ENCODE measurements at regions not wholly inside any gene's neighbourhood (a gene's known extent, or its start where the extent isn't known, plus 50 kb on each side); places are given as distances from the start of the nearest gene placed in this dataset.

GRCh38 chr6:132244744-132245143, 156.5 kb downstream of the MOXD1 start:
- no peak for DNase-seq (ENCODE audit: low spot score)

DNA sequence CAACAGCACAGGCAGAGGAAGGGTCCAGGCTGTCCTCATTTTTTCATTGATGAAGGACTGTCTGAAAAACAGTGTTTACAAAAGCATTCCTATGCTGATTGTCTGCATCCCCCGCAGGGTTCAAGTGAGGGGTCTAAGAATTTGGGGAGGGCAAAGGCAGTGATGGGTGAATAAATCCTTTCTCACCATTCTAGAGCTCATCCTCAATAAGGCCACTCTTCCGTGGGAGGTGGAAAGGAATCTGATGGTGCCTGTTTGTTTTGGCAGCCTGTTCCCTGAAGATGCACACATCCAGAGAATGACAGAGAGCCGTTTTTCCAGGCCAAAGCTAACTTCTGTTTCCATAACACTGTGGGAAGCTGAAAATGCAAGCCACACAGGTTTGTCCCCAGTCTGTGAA, 164.5 kb downstream of the MOXD1 start:
- DNase-seq (ENCODE audit: low spot score), result no peak

DNA sequence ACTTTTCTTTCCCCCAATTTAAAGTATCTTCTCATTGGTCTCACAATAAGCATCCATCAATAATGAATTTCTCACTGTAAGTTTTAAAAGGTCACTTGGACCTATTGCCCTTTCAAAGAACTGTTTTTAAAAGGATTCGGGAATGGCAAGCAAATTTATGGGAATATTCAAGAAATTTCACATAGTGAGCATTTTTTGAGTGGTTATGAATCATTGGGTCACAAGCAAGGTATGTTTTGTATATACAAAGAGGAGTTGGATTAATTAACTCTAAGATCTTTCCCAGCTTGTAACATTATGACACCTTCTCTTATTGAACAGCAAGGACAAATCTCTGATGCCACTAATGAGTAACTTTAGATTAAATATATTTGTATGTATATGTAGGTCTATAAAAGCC, 165.0 kb downstream of the MOXD1 start:
- no peak for DNase-seq (ENCODE audit: low spot score)

DNA sequence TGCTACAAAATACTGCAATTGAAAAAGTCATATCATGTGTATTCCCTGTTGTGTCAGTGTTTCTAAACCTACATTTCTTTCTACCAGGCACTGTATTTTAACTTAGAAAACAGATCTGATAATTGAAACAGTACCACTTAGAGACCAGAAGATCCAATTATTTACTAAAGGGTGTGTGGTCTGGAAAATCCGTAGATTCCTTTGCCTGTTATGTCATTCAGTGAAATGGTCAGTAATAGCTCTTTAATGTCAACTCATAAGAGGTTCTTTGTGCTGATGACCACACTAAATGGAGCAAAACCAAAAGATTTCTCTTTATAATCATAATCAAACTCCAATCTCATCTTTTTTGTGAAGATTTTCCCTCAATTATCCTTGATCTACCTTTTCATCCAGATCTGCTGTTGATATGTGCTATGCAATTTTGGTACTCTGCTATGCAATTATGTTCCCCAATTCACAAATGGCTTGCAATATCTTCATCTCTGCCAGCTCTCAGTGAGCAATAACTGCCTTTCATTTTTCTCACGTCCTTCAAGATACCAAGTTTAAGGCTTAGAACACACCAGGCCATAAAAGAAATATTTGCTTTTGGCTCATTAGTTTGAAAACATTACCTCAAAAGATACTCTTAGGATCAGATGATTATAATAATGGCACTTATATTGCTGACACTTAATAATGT, 165.5 kb downstream of the MOXD1 start:
- peak; percentile 11 for DNase-seq (ENCODE audit: low spot score)

GRCh38 chr6:132234356-132234755, 166.9 kb downstream of the MOXD1 start:
- no peak for DNase-seq (ENCODE audit: low spot score)

- DNase-seq (ENCODE audit: low spot score), result peak; percentile 15
Measured at GRCh38 chr6:132231121-132231884, 170.0 kb downstream of the MOXD1 start.

DNA sequence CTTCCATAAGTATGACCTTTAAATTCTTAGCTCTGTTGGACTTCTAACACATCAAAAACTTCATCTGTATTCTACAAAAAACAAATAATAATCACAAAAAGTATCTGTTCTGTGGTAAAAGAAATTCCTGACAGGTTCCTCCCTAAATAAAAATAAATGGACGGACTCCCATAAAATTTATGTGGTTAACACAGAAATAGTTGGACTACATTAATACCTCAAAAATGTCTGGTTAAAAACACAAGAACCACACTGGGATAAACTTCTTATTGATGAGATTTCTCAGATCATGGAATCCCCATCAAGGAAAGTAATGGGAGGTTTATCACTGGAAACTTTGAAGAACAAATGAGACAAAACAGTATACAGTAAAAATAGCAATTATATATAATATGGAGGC, 172.4 kb downstream of the MOXD1 start:
- no peak for DNase-seq (ENCODE audit: low spot score)

- DNase-seq (ENCODE audit: low spot score), result no peak
Measured at GRCh38 chr6:132227904-132228303, 173.4 kb downstream of the MOXD1 start.

DNA sequence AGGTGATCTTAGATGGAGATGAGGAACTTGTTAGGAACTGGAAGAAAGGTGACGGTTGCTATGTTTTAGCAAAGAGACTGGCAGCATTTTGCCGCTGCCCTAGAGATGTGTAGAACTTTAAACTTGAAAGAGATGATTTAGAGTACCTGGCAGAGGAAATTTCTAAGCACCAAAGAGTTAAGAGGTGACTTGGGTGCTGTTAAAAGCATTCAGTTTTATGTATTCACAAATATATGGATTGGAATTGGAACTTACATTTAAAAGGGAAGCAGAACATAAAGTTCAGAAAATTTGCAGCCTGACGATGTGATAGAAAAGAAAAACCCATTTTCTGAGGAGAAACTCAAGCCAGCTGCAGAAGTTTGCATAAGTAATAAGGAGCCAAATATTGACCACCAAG, 176.3 kb downstream of the MOXD1 start:
- no peak for DNase-seq (ENCODE audit: low spot score)

DNA sequence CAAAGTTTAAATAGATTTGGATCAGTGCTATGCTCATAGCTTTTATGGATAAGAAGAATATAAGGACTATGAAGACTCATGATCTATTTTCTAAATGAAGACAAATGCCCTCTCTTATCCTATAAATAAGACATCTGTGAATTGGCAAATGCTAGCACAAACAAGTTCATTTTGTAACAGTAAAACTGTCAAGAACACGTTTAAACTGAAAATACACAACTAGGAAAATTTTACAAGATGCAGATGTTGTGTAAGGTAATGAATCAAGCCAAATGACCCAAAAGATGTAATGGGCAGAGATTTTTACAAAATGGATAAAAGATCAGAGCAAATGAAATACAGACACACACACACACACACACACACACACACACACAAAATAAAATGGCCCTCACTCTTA, 180.5 kb downstream of the MOXD1 start:
- DNase-seq (ENCODE audit: low spot score), result no peak

DNA sequence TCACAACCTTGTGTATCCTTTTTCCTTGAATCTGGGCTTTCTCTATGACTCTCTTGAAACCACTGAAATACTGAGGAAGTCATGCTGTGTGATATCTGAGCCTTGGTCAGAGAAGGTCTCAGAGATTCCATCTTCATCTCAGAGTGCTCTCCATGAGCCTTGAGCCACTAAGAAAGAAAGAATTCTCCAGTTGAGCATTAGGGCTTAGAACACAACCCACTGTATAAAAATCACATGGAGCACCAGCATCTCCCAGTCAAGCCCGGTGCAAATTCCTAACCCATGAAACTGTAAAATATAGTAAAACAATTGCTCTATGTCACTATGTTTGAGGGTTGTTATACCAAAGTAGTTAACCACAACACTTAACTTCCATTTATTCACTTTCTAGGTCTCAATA, 181.4 kb downstream of the MOXD1 start:
- DNase-seq (ENCODE audit: low spot score), result no peak

DNA sequence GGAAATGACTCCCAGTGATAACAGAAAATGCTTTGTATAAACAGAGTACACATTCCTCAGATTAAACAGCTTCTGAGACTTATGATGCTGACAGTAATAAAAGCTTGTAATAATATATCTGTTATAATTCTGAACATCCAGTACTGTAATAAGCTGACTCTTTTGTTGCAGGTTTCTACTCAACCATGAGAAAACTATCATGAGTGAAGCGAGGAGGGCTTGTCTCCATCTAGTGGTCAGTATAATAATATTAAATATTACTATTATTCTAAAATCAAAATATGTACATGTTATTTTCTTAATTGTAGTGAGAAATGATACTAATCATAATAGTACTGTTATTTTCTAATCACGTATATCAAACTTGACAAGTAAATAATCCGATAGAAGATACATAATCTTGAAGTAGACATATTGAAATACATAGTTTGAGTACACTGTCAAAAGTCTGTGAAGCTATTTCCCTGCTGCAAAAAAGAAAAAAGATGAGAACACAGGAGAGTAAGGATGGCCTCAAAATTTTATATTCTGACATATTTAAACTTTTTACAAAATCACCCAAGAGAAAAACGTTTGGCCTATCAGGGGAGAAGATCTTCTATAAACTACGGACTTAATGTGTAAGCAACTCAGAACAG, 183.1 kb downstream of the MOXD1 start:
- no peak for DNase-seq (ENCODE audit: low spot score)

DNA sequence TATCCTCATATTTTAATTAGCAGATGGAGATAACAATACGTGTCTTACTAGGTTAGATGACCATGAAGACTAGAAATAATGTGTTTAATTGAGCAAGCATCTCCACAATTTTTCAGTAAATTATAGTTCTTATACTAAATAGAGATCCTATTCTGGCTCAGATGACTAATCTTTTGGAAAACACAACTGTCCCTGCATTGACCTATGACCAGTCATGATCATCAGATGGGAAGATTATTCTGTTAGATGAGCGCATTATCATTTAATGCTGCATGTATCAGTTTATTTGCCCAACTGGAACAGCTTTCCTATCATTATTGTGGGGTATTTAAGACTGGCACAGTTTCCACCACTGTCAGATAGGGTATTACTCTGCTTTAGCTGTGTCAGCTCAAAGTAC, 185.5 kb downstream of the MOXD1 start:
- DNase-seq (ENCODE audit: low spot score), result no peak

GRCh38 chr6:132214716-132215115, 186.6 kb downstream of the MOXD1 start:
- no peak for DNase-seq (ENCODE audit: low spot score)

DNA sequence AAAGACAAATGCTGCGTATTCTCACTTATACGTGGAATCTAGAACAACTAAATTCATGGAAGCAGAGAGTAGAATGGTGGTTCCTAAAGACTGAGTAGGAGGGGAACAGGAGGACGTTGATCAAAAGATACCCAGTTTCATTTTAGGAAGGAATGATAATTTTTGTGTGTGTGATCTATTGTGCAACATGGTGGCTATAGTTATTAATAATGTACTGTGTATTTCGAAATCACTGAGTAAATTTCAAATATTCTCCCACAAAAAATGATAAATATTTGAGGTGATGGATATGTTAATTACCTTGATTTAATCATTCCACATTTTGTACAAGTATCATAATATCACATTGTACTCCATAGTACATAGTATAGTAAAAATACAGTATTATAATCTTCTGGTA, 187.5 kb downstream of the MOXD1 start:
- DNase-seq (ENCODE audit: low spot score), result no peak

DNA sequence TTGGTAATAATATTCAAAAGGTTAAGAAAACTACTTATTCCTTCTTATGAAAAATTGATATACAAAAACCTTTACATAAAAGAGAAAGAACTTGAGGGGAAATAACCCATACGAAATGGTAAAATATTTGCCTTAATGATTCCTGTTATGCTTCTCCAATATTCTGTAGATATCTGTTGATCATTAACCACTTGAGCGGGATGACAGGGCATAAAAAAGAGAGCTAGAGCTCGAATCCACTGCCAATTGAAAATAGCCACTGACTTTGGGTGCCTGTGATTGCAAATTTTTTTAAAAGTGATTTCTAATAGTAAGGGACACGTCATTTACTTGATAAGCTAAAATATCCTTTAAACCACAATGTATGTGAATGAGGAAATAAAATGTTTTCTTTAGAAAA, 188.1 kb downstream of the MOXD1 start:
- DNase-seq (ENCODE audit: low spot score), result no peak

DNA sequence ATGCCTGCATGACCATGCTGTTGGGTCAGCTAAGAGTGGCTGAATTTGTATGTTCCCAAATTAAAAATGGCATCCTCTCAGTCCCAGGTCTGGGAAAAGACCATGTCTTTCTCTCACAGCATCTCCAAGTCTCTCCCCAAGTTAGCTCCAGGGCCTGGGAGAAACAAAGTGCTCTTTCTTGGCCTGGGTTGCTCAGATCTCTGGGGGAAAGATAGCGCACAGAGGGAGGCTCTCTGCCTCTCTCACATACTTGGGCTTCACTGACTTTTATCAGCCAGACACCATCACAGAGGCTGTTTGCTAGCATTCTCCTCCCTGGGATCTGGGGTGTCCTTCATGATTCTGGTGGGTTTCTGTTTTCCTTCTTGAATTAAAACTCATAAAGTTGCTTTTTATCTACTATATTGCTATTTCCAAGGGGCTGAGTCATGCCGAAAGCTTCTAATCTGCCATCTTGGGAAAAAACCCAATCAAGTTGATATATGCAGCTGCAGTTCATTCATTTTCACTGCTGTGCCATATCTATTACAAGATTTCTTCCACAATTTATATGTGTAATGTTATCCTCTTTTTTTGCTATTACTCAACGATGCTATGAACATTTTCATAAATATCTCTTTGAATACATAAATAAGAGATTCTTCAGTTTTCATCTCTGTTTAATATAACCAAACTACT, 190.2 kb downstream of the MOXD1 start:
- DNase-seq (ENCODE audit: low spot score), result no peak

DNA sequence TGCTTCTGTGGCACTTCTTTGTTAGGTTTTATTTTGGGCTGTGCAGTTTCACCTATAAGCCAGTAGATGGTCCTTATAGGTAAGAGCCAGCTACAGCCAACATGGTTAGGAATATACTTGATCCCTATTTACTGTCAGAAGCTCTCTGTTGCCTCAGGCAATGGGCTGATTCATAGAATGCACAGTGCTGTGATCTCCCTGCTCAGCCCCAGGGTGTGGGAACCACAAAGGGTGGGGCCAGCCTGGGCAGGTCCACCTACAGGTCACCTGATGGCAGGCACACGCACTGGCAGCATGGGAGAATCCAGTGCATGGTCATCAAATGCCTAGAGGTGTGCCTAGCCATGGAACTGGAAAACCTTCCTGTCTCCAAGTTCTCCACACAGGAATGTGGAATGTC, 191.9 kb downstream of the MOXD1 start:
- no peak for DNase-seq (ENCODE audit: low spot score)

DNA sequence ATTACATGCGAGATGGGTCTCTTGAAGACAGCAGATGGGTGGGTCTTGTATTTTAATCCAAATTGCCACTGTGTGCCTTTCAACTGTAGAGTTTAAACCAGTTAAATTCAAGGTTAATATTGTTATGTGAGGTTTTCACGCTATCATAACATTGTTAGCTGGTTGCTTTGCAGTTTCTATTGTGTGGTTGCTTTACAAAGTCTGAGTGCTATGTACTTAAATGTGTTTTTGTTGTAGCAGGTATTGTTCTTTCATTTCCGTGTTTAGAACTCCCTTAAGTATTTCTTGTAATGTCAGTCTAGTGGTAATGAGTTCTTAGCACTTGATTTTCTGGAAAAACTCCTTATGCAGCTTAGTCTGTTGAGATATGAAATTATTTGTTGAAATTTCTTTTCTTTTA, 193.3 kb downstream of the MOXD1 start:
- no peak for DNase-seq (ENCODE audit: low spot score)

DNA sequence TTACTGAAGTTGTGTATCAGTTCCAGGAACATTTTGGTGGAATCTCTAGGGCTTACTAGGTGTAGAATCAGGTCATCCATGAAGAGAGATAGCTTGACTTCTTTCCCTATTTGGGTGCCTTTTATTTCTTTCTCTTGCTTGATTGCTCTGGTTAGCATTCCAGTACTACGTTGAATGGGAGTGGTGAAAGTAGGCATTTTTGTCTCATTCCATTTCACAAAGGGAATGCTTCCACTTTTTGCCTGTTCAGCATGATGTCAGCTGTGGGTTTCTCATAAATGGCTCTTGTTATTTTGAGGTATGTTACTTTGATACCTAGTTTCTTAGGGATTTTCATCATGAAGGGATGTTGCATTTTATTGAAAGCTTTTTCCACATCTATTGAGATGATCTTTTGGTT, 195.3 kb downstream of the MOXD1 start:
- no peak for DNase-seq (ENCODE audit: low spot score)

GRCh38 chr6:132204591-132204990, 196.7 kb downstream of the MOXD1 start:
- no peak for DNase-seq (ENCODE audit: low spot score)

DNA sequence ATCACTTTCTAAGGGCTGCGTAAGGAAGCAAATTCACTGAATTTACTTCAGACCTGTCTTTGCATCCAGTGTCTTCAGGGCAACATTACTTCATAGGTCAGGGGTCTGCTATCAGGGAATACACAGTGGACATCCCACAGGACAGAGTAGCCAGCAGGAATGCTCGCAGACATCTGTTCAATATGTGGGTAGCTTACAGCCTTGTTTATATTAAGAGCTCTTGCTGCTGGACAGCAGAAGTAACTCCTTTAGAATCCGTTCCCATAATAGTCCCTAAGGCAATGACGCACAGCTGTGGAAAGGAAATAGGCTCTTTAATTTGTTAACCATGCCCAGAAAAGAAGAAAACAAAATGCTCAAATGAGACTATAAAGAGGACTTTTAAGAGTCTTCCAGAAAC, 198.7 kb downstream of the MOXD1 start:
- DNase-seq (ENCODE audit: low spot score), result no peak
